Liver (tissue), 3 donors: ENCODE measurements at regions not wholly inside any gene's neighbourhood (a gene's known extent, or its start where the extent isn't known, plus 50 kb on each side); places are given as distances from the start of the nearest gene placed in this dataset.

Experiments used
- ATF3 ChIP-seq: IDR thresholded peaks from 2 replicates; pipeline ENCODE4 v1.6.1; 2016; ENCODE audit warnings: antibody characterized with exemption
- EGR1 ChIP-seq, 2 donors: IDR thresholded peaks; 2 replicates each; pipeline ENCODE4 v1.6.1; 2016 to 2018; ENCODE audit warnings: antibody characterized with exemption in 2 of 2, low read depth in 2 of 2
- SP1 ChIP-seq: IDR thresholded peaks from 2 replicates; pipeline ENCODE4 v1.6.1; 2018; ENCODE audit warnings: antibody characterized with exemption, mild to moderate bottlenecking
- TAF1 ChIP-seq: conservative IDR thresholded peaks from 2 replicates; pipeline ENCODE4 v1.6.1; 2016; ENCODE audit warnings: antibody characterized with exemption, mild to moderate bottlenecking
- TF ChIP-seq, protein P1 (sequence below): fragments of 150-350 bp; IDR thresholded peaks from 2 replicates; pipeline ENCODE4 v1.5.1; 2017; ENCODE audit warnings: improper control_type of control experiment, low read depth, low read length; ENCODE audit not compliant: missing input control
- TF ChIP-seq, protein P2 (sequence below): IDR thresholded peaks from 2 replicates; pipeline ENCODE4 v1.6.1; 2016; ENCODE audit warnings: antibody characterized with exemption, mild to moderate bottlenecking
- donor health status: healthy.
- donor health status: healthy.

DNA sequence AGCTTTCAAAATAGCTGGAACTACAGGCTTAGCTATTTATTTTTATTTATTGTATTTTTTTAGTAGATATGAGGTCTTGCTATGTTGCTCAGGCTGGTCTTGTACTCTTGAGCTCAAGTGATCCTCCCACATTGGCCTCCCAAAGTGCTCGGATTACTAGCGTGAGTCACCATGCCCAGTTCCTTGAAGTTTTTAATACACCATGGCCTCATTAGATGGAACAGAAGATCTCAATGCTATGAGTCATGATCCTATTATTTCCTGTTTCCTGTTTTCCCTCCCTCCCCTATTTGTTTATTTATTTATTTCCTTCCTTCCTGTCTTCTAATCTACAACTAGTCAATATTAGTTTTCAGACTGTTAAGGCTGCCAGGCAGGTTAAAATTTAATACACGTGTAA is 309.0 kb downstream of the CMPK2 start:
- TF ChIP-seq, protein P1, sequence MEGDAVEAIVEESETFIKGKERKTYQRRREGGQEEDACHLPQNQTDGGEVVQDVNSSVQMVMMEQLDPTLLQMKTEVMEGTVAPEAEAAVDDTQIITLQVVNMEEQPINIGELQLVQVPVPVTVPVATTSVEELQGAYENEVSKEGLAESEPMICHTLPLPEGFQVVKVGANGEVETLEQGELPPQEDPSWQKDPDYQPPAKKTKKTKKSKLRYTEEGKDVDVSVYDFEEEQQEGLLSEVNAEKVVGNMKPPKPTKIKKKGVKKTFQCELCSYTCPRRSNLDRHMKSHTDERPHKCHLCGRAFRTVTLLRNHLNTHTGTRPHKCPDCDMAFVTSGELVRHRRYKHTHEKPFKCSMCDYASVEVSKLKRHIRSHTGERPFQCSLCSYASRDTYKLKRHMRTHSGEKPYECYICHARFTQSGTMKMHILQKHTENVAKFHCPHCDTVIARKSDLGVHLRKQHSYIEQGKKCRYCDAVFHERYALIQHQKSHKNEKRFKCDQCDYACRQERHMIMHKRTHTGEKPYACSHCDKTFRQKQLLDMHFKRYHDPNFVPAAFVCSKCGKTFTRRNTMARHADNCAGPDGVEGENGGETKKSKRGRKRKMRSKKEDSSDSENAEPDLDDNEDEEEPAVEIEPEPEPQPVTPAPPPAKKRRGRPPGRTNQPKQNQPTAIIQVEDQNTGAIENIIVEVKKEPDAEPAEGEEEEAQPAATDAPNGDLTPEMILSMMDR: no peak
- TF ChIP-seq ATF3 (no peak), EGR1 (IDR thresholded peaks at IDR 0.05; ENCODE audit: low read depth in 2 of 2) (no peak), TAF1 (no peak), SP1 (no peak)
- TF ChIP-seq, protein P2, sequence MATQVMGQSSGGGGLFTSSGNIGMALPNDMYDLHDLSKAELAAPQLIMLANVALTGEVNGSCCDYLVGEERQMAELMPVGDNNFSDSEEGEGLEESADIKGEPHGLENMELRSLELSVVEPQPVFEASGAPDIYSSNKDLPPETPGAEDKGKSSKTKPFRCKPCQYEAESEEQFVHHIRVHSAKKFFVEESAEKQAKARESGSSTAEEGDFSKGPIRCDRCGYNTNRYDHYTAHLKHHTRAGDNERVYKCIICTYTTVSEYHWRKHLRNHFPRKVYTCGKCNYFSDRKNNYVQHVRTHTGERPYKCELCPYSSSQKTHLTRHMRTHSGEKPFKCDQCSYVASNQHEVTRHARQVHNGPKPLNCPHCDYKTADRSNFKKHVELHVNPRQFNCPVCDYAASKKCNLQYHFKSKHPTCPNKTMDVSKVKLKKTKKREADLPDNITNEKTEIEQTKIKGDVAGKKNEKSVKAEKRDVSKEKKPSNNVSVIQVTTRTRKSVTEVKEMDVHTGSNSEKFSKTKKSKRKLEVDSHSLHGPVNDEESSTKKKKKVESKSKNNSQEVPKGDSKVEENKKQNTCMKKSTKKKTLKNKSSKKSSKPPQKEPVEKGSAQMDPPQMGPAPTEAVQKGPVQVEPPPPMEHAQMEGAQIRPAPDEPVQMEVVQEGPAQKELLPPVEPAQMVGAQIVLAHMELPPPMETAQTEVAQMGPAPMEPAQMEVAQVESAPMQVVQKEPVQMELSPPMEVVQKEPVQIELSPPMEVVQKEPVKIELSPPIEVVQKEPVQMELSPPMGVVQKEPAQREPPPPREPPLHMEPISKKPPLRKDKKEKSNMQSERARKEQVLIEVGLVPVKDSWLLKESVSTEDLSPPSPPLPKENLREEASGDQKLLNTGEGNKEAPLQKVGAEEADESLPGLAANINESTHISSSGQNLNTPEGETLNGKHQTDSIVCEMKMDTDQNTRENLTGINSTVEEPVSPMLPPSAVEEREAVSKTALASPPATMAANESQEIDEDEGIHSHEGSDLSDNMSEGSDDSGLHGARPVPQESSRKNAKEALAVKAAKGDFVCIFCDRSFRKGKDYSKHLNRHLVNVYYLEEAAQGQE: no peak
